Mesothelial cell of epicardium (in vitro differentiated cells): ENCODE measurements at regions not wholly inside any gene's neighbourhood (a gene's known extent, or its start where the extent isn't known, plus 50 kb on each side); places are given as distances from the start of the nearest gene placed in this dataset.
"Not testable (repeated sequence)": the region's sequence is repeated elsewhere in the genome, so short reads cannot be mapped to it uniquely, and the experiment has no call there.

ENCODE experiments used
- DNase-seq, 2 experiments: peaks; one replicate each; pipeline ENCODE4 v3.0.0; 2021; ENCODE audit warnings: low spot score in 2 of 2; ENCODE audit not compliant: unreplicated experiment in 2 of 2
- H3K27ac Mint-ChIP-seq: 2 replicates; pipeline ENCODE4 v1.8.0; 2021; ENCODE audit warnings: mixed read lengths
- H3K27me3 Mint-ChIP-seq: 2 replicates; pipeline ENCODE4 v1.8.0; 2021; ENCODE audit warnings: low read depth, mixed read lengths
- H3K36me3 Mint-ChIP-seq: 2 replicates; pipeline ENCODE4 v1.8.0; 2021; ENCODE audit warnings: mixed read lengths
- H3K4me1 Mint-ChIP-seq: 2 replicates; pipeline ENCODE4 v1.8.0; 2021; ENCODE audit warnings: mixed read lengths
- H3K4me3 Mint-ChIP-seq: 2 replicates; pipeline ENCODE4 v1.8.0; 2021; ENCODE audit warnings: mild to moderate bottlenecking, moderate library complexity, mixed read lengths
- H3K9me3 Mint-ChIP-seq: 2 replicates; pipeline ENCODE4 v1.8.0; 2021; ENCODE audit warnings: mixed read lengths
- TF ChIP-seq, protein P1 (sequence below): fragments of 200-600 bp; sonication (generic); IDR thresholded peaks from one replicate; pipeline ENCODE4 v1.5.0; 2021; ENCODE audit warnings: antibody characterized with exemption; ENCODE audit not compliant: unreplicated experiment

DNA sequence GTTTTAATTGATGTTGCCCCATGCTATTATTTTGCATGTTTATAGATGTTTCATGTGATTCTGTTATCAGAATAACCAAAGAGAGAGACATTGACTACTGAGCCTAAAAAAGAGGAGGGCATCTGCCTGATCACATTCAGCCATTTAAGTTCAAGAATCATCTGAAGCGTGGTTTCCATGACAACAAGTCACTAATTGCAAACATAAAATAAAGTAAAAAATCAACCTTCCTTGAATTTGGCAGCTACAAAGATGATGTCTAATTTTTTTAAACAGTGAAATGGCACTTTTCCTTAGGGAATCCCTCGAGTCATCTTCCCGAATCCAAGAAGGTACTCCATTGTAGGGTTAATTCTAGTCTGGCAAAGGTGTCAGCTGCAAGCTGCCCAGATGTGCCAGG is 884.2 kb downstream of the DIAPH3 start:
- H3K27ac Mint-ChIP-seq = peak overlapping the region; percentile 27
- H3K27me3 Mint-ChIP-seq = no peaks in the 10 kb centered on the region
- no peaks in the 10 kb centered on the region for H3K9me3 Mint-ChIP-seq
- H3K4me1 Mint-ChIP-seq = peaks cover 49% of the 10 kb centered on the region
- TF ChIP-seq, protein P1, sequence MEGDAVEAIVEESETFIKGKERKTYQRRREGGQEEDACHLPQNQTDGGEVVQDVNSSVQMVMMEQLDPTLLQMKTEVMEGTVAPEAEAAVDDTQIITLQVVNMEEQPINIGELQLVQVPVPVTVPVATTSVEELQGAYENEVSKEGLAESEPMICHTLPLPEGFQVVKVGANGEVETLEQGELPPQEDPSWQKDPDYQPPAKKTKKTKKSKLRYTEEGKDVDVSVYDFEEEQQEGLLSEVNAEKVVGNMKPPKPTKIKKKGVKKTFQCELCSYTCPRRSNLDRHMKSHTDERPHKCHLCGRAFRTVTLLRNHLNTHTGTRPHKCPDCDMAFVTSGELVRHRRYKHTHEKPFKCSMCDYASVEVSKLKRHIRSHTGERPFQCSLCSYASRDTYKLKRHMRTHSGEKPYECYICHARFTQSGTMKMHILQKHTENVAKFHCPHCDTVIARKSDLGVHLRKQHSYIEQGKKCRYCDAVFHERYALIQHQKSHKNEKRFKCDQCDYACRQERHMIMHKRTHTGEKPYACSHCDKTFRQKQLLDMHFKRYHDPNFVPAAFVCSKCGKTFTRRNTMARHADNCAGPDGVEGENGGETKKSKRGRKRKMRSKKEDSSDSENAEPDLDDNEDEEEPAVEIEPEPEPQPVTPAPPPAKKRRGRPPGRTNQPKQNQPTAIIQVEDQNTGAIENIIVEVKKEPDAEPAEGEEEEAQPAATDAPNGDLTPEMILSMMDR = no peak
- no peaks in the 10 kb centered on the region for H3K36me3 Mint-ChIP-seq
- H3K4me3 Mint-ChIP-seq = no peak overlapping the region
- no peak for DNase-seq

DNA sequence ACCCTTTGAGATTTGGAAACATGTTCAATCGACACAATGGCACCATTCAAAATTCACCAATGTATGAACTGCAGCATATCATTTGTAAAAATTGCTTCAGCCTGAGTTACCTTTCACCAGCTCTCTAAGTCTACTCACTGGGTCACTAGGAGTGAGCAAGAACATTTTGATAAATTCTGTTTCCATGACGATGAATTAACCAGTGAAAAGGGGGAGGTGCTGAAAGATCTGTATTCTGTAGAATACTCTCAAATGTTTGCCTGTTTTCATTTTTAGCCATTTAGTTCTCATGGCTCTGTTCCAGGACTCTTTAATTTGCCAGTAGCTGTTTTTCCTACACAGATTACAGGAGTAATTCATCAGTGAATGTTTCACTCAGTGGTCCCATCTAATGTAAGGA is 883.4 kb downstream of the DIAPH3 start:
- DNase-seq = no peak
- Mint-ChIP-seq H3K9me3 (no peaks in the 10 kb centered on the region), H3K27ac (peak overlapping the region; percentile 59), H3K36me3 (no peaks in the 10 kb centered on the region), H3K27me3 (no peaks in the 10 kb centered on the region), H3K4me1 (peaks cover 44% of the 10 kb centered on the region), H3K4me3 (no peak overlapping the region)
- TF ChIP-seq, protein P1 = no peak

DNA sequence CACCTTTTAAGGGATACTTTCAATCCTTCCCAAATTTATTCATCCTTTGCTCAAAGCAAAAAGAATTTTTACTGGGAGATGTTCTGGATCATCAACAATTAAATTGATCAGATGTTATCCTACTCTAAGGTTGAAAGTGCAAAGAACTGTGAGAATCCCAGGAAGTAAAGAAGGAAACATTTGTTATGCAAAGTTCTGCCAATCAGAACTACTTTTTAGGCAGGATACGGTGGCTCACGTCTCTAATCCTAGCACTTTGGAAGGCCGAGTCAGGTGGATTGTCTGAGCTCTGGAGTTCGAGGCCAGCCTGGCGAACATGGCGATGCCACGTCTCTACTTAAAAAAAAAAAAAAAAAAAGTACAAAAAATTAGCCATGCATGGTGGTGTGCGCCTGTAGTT is 882.3 kb downstream of the DIAPH3 start:
- H3K4me1 Mint-ChIP-seq = peaks cover 42% of the 10 kb centered on the region
- no peak overlapping the region for H3K4me3 Mint-ChIP-seq
- H3K36me3 Mint-ChIP-seq = no peaks in the 10 kb centered on the region
- no peaks in the 10 kb centered on the region for H3K27me3 Mint-ChIP-seq
- H3K9me3 Mint-ChIP-seq = no peaks in the 10 kb centered on the region
- TF ChIP-seq, protein P1 = no peak
- H3K27ac Mint-ChIP-seq = no peak overlapping the region
- no peak for DNase-seq

DNA sequence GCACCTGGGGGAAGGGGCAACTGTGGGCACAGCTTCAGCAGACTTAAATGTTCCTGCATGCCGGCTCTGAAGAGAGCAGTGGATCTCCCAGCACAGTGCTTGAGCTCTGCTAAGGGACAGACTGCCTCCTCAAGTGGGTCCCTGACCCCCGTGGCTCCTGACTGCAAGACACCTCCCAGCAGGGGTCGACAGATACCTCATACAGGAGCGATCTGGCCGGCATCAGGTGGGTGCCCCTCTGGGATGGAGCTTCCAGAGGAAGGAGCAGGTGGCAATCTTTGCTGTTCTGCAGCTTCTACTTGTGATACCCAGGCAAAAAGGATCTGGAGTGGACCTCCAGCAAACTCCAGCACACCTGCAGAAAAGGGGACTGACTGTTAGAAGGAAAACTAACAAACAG is 871.5 kb downstream of the DIAPH3 start:
- not testable (repeated sequence) for DNase-seq, H3K4me1 Mint-ChIP-seq, H3K4me3 Mint-ChIP-seq, H3K27ac Mint-ChIP-seq, H3K36me3 Mint-ChIP-seq, H3K27me3 Mint-ChIP-seq
- peaks cover 42% of the 10 kb centered on the region for H3K9me3 Mint-ChIP-seq

DNA sequence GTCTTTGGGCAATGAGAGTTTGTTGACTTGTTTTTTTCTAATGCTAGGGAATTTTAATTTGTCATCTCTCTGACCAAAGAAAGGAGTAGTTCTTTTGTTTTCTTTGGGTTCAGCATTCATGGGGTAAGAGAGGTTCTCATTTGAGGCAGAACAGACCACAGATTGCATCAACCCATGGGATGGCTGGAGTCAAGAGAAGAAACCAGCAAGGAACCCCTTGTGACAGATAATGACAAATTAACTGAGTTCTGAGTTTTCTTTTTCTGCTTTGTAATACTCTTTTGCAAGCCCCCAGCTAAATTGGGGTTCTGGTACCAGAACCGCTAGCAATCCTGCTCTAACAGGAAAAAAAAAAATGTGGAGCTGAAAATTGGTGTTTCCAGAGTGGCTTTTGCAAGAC is 864.1 kb downstream of the DIAPH3 start:
- Mint-ChIP-seq H3K36me3 (peaks cover 2% of the 10 kb centered on the region), H3K27me3 (no peaks in the 10 kb centered on the region), H3K4me1 (peaks cover 23% of the 10 kb centered on the region), H3K9me3 (peaks cover 25% of the 10 kb centered on the region), H3K4me3 (no peak overlapping the region), H3K27ac (no peak overlapping the region)
- TF ChIP-seq, protein P1 = no peak
- no peak for DNase-seq

DNA sequence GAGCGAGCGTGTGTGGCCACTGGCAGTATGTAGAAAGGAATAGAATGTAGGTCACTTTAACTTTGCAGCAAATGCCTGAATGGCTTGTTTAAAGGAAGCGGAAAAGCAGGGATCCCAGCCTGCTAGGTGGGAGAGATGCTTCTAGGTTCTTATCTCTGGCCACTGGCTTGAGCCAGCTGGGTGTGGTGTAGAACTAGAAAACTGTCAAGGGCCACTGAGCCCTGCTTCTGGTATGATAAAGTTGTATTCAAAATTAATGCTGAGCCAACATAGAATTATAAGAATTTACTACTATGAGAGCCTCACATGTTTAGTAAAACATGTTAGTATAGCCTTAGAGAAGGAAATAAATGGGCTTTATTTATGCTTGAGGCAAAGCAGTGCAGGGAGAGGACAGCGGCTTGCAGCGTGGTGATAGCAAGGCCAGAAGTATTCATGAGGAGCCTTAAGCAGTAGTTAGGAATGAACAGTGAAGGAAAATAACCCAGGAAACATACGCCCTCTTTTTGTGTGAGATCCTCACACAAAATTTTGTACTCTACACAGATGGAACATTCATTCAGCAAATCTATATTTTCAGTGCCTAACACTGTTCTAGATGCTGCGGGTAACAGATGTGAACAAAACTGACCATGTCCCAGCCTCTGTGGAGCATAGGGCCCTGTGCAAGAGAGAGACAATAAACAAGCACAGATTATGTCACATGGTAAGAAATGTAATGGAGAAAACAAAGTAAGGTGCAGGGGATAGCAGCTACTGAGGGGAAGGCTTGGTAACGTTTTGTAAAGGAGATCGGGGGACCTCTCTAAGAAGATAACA is 863.2 kb downstream of the DIAPH3 start:
- Mint-ChIP-seq H3K9me3 (peaks cover 19% of the 10 kb centered on the region), H3K4me3 (no peak overlapping the region), H3K4me1 (peaks cover 23% of the 10 kb centered on the region), H3K27me3 (no peaks in the 10 kb centered on the region), H3K27ac (peak overlapping the region; percentile 4), H3K36me3 (peaks cover 2% of the 10 kb centered on the region)
- DNase-seq = no peak
- TF ChIP-seq, protein P1 = no peak
